ENCODE measurements at regions not wholly inside any gene's neighbourhood (a gene's known extent, or its start where the extent isn't known, plus 50 kb on each side); places are given as distances from the start of the nearest gene placed in this dataset.

GRCh38 chr10:85545874-85546273, 820.7 kb downstream of the GRID1 start:
- DNase-seq (ENCODE audit: low spot score) = no peak

GRCh38 chr10:85547460-85548023, 819.1 kb downstream of the GRID1 start:
- peak; percentile 23 for DNase-seq (ENCODE audit: low spot score)

- peak; percentile 61 for DNase-seq (ENCODE audit: low spot score)
Observed at GRCh38 chr10:85548034-85548433, 818.6 kb downstream of the GRID1 start.

Measured in kidney capillary endothelial cell (primary cell).